ENCODE measurements at regions not wholly inside any gene's neighbourhood (a gene's known extent, or its start where the extent isn't known, plus 50 kb on each side); places are given as distances from the start of the nearest gene placed in this dataset.

- DNase-seq (ENCODE audit: low spot score), result no peak
Observed at GRCh38 chr9:89746385-89747116, 141.7 kb downstream of the GADD45G start.

GRCh38 chr9:89747596-89747995 is 142.8 kb downstream of the GADD45G start:
- DNase-seq (ENCODE audit: low spot score), result no peak

- DNase-seq (ENCODE audit: low spot score), result no peak
Observed at GRCh38 chr9:89748021-89748670, 143.3 kb downstream of the GADD45G start.

GRCh38 chr9:89748831-89749499 is 144.2 kb downstream of the GADD45G start:
- no peak for DNase-seq (ENCODE audit: low spot score)

- no peak for DNase-seq (ENCODE audit: low spot score)
Observed at GRCh38 chr9:89749500-89750116, 144.8 kb downstream of the GADD45G start.

GRCh38 chr9:89750117-89750791 is 145.4 kb downstream of the GADD45G start:
- no peak for DNase-seq (ENCODE audit: low spot score)

- no peak for DNase-seq (ENCODE audit: low spot score)
Observed at GRCh38 chr9:89751079-89751825, 146.4 kb downstream of the GADD45G start.

- peak; percentile 16 for DNase-seq (ENCODE audit: low spot score)
Observed at GRCh38 chr9:89752154-89752553, 147.3 kb downstream of the GADD45G start.

- DNase-seq (ENCODE audit: low spot score), result no peak
Observed at GRCh38 chr9:89753472-89754055, 148.8 kb downstream of the GADD45G start.

GRCh38 chr9:89754193-89754592 is 149.4 kb downstream of the GADD45G start:
- no peak for DNase-seq (ENCODE audit: low spot score)

GRCh38 chr9:89755821-89756220 is 151.0 kb downstream of the GADD45G start:
- no peak for DNase-seq (ENCODE audit: low spot score)

GRCh38 chr9:89756891-89757537 is 152.2 kb downstream of the GADD45G start:
- peak; percentile 6 for DNase-seq (ENCODE audit: low spot score)

- DNase-seq (ENCODE audit: low spot score), result no peak
Observed at GRCh38 chr9:89757776-89758528, 153.1 kb downstream of the GADD45G start.

GRCh38 chr9:89759572-89759971 is 154.8 kb downstream of the GADD45G start:
- DNase-seq (ENCODE audit: low spot score), result no peak

- DNase-seq (ENCODE audit: low spot score), result no peak
Observed at GRCh38 chr9:89760123-89760522, 155.3 kb downstream of the GADD45G start.

GRCh38 chr9:89764217-89764616 is 159.4 kb downstream of the GADD45G start:
- DNase-seq (ENCODE audit: low spot score), result no peak

GRCh38 chr9:89765211-89765946 is 160.6 kb downstream of the GADD45G start:
- no peak for DNase-seq (ENCODE audit: low spot score)

- no peak for DNase-seq (ENCODE audit: low spot score)
Observed at GRCh38 chr9:89766991-89767390, 162.2 kb downstream of the GADD45G start.

GRCh38 chr9:89768051-89768450 is 163.2 kb downstream of the GADD45G start:
- DNase-seq (ENCODE audit: low spot score), result no peak

All from LoVo (cell line).